SU-DHL-6 (cell line): ENCODE measurements at regions not wholly inside any gene's neighbourhood (a gene's known extent, or its start where the extent isn't known, plus 50 kb on each side); places are given as distances from the start of the nearest gene placed in this dataset.

Source experiments
- H2AFZ ChIP-seq: fragments of 200-600 bp; sonication (generic); 2 replicates; pipeline ENCODE4 v1.6.1; 2014; ENCODE audit warnings: low read depth, mild to moderate bottlenecking, moderate library complexity, mixed read lengths, antibody characterized with exemption, low read length; ENCODE audit not compliant: severe bottlenecking
- H3F3A ChIP-seq: fragments of 200-600 bp; shearing (Covaris generic); 2 replicates; pipeline ENCODE4 v1.6.0; 2016; ENCODE audit warnings: antibody characterized with exemption, mild to moderate bottlenecking; ENCODE audit not compliant: insufficient read depth
- H3K27ac ChIP-seq: fragments of 200-600 bp; sonication (generic); 2 replicates; pipeline ENCODE4 v1.5.1; 2016; ENCODE audit warnings: low read depth, mild to moderate bottlenecking, low read length, moderate library complexity, mixed read lengths
- H3K27me3 ChIP-seq: fragments of 200-600 bp; sonication (generic), shearing (Covaris generic); 2 replicates; pipeline ENCODE4 v1.6.0; 2014; ENCODE audit warnings: mild to moderate bottlenecking, low read length
- H3K36me3 ChIP-seq: fragments of 200-600 bp; sonication (generic); 2 replicates; pipeline ENCODE4 v1.6.1; 2014; ENCODE audit warnings: mild to moderate bottlenecking, low read length, mixed read lengths
- H3K4me2 ChIP-seq: fragments of 300-600, 200-600 bp; shearing (Covaris generic), sonication (generic); 2 replicates; pipeline ENCODE4 v1.6.0; 2014; ENCODE audit warnings: low read length, low read depth, mild to moderate bottlenecking; ENCODE audit not compliant: poor library complexity, severe bottlenecking
- H3K4me3 ChIP-seq: fragments of 200-600 bp; sonication (generic); 2 replicates; pipeline ENCODE4 v1.5.1; 2014; ENCODE audit warnings: antibody characterized with exemption, low read length, mild to moderate bottlenecking, mixed read lengths; ENCODE audit not compliant: insufficient read depth, poor library complexity, severe bottlenecking
- H3K79me2 ChIP-seq: fragments of 200-600 bp; sonication (generic); 2 replicates; pipeline ENCODE4 v1.6.1; 2014; ENCODE audit warnings: mild to moderate bottlenecking, low read length, moderate library complexity; ENCODE audit not compliant: insufficient read depth
- H3K9ac ChIP-seq: fragments of 200-600 bp; sonication (generic); 2 replicates; pipeline ENCODE4 v1.7.0; 2014; ENCODE audit warnings: mild to moderate bottlenecking, low read length
- H3K9me2 ChIP-seq: fragments of 200-600 bp; sonication (generic); replicated peaks from 2 replicates; pipeline ENCODE4 v1.6.1; 2014; ENCODE audit warnings: low read length; ENCODE audit not compliant: insufficient read depth
- H3K9me3 ChIP-seq: fragments of 200-600 bp; sonication (generic); 2 replicates; pipeline ENCODE4 v1.6.1; 2014; ENCODE audit warnings: low read length, mixed read lengths; ENCODE audit not compliant: insufficient read depth
- H4K20me1 ChIP-seq: fragments of 200-600 bp; sonication (generic); 2 replicates; pipeline ENCODE4 v1.6.1; 2014; ENCODE audit warnings: low read depth, mild to moderate bottlenecking, antibody characterized with exemption, low read length, moderate library complexity, mixed read lengths
- CTCF ChIP-seq: fragments of 200-600 bp; sonication (generic); IDR thresholded peaks from one replicate; pipeline ENCODE4 v1.5.1; 2017; ENCODE audit warnings: antibody characterized with exemption, mild to moderate bottlenecking, low read length, moderate library complexity; ENCODE audit not compliant: insufficient read depth, poor library complexity, severe bottlenecking
- EZH2phosphoT487 ChIP-seq: fragments of 200-600 bp; sonication (generic), shearing (Covaris generic); conservative IDR thresholded peaks from 2 replicates; pipeline ENCODE4 v1.6.1; 2018; ENCODE audit warnings: mild to moderate bottlenecking, antibody characterized with exemption, low read length, moderate library complexity, mixed read lengths

DNA sequence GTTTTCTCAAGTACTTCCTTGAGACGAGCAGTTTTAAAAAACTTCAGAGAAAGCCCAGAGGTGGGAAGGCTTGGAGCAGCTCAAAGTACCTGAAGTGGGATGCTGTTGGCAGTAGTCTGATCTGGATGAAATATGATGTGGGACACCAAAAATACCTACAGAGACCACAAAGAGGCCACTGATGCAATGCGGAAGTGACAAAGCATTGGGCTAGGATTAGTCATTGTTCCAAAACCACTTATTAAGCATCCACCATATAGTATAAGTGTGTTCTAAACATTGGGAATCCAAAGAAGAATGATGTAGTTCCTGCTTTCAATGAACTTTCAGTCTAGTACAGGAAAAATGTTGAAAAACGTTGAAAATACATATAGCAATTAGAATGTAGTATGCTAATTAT lies 386.1 kb upstream of the CNKSR2 start:
- Histone ChIP-seq H2AFZ (no peak overlapping the region), H3K4me3 (no peak overlapping the region), H3K9me2 (no peaks in the 10 kb centered on the region), H3F3A (no peaks in the 10 kb centered on the region), H3K27ac (no peak overlapping the region), H3K36me3 (no peaks in the 10 kb centered on the region), H3K9ac (no peak overlapping the region), H3K79me2 (no peaks in the 10 kb centered on the region), H4K20me1 (no peaks in the 10 kb centered on the region), H3K27me3 (no peaks in the 10 kb centered on the region), H3K9me3 (no peaks in the 10 kb centered on the region), H3K4me2 (no peak overlapping the region)
- TF ChIP-seq EZH2phosphoT487 (no peak), CTCF (no peak)

DNA sequence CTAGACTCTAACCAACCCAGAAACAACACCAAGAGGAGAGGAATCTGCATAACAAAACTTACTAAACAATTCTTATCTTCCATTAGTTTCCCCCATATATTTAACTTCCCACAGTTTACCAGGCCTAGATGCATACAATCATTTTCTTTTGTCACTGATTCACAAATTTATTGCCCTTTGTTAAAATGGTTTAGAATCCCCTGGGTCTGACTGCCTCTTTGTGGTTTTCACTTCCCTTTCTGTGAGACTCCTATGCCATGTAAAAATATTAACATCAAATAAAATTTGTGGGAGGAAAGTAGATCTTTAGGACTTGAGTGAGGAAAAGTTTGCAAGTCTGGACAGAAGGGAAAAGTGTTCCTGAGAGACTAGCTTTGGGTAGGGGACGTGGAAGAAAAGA lies 393.8 kb upstream of the CNKSR2 start:
- Histone ChIP-seq H3K36me3 (no peaks in the 10 kb centered on the region), H3K4me2 (no peak overlapping the region), H3K9me2 (no peaks in the 10 kb centered on the region), H3F3A (no peaks in the 10 kb centered on the region), H3K9ac (no peak overlapping the region), H3K79me2 (no peaks in the 10 kb centered on the region), H3K27ac (no peak overlapping the region), H4K20me1 (no peaks in the 10 kb centered on the region), H3K4me3 (no peak overlapping the region), H3K9me3 (no peaks in the 10 kb centered on the region), H3K27me3 (no peaks in the 10 kb centered on the region), H2AFZ (no peak overlapping the region)
- TF ChIP-seq CTCF, result no peak
- no peak for TF ChIP-seq EZH2phosphoT487

- no peak overlapping the region for H3K4me2 ChIP-seq
- no peak overlapping the region for H3K27ac ChIP-seq
- no peak for TF ChIP-seq CTCF
- no peak for TF ChIP-seq EZH2phosphoT487
Measured at GRCh38 chrX:20974326-20974725, 399.9 kb upstream of the CNKSR2 start.

DNA sequence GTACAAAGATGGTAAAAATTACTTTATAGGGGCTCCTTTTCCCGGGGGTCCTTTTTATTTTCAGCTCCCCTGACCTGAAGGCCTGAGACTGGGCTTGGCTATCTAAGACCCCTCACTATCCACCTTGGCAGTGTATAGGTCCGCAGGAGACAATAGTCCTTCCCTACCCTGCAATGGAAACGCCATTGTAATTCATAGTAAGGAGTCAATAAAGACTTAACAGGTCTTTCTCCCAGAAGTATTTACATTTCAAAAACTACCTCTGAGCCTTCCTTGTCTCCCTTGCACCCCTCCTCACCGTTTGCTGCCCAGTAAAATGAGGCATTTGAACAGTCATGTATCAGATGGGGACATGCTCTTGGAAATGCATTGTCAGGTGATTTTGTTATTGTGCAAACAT lies 401.2 kb upstream of the CNKSR2 start:
- no peaks in the 10 kb centered on the region for H3K79me2 ChIP-seq
- no peaks in the 10 kb centered on the region for H3K36me3 ChIP-seq
- no peak overlapping the region for H3K27ac ChIP-seq
- H3K9me3 ChIP-seq, result no peaks in the 10 kb centered on the region
- H4K20me1 ChIP-seq, result no peaks in the 10 kb centered on the region
- H3K9me2 ChIP-seq, result no peaks in the 10 kb centered on the region
- H2AFZ ChIP-seq, result no peak overlapping the region
- no peaks in the 10 kb centered on the region for H3K27me3 ChIP-seq
- no peak overlapping the region for H3K9ac ChIP-seq
- TF ChIP-seq EZH2phosphoT487 (no peak), CTCF (no peak)
- H3K4me3 ChIP-seq, result no peak overlapping the region
- H3K4me2 ChIP-seq, result no peak overlapping the region
- no peaks in the 10 kb centered on the region for H3F3A ChIP-seq

More at GRCh38 chrX:20974326-20974725, 399.9 kb upstream of the CNKSR2 start:
- H3K4me3 ChIP-seq, result no peak overlapping the region
- H3K9me3 ChIP-seq, result no peaks in the 10 kb centered on the region
- H2AFZ ChIP-seq, result no peak overlapping the region
- H3K27me3 ChIP-seq, result no peaks in the 10 kb centered on the region
- H3F3A ChIP-seq, result no peaks in the 10 kb centered on the region
- H3K36me3 ChIP-seq, result no peaks in the 10 kb centered on the region
- no peaks in the 10 kb centered on the region for H3K79me2 ChIP-seq
- no peaks in the 10 kb centered on the region for H4K20me1 ChIP-seq
- no peaks in the 10 kb centered on the region for H3K9me2 ChIP-seq
- H3K9ac ChIP-seq, result no peak overlapping the region
